ENCODE measurements at regions not wholly inside any gene's neighbourhood (a gene's known extent, or its start where the extent isn't known, plus 50 kb on each side); places are given as distances from the start of the nearest gene placed in this dataset.

GRCh38 chr1:29894311-29894710, 658.0 kb downstream of the PTPRU start:
- H3K36me3 Mint-ChIP-seq = no peaks in the 10 kb centered on the region
- no peaks in the 10 kb centered on the region for H3K4me1 Mint-ChIP-seq
- H3K27ac Mint-ChIP-seq = no peak overlapping the region
- no peak for DNase-seq
- no peaks in the 10 kb centered on the region for H3K9me3 Mint-ChIP-seq
- peaks cover 5 to 13% (median 9%) of the 10 kb centered on the region in 3 donors for H3K27me3 Mint-ChIP-seq (ENCODE audit: low read depth in 3 of 3)
- H3K4me3 Mint-ChIP-seq = no peak overlapping the region

- H3K4me1 Mint-ChIP-seq = no peaks in the 10 kb centered on the region
- no peak overlapping the region for H3K4me3 Mint-ChIP-seq
- no peaks in the 10 kb centered on the region for H3K36me3 Mint-ChIP-seq
- no peak overlapping the region for H3K27ac Mint-ChIP-seq
- H3K9me3 Mint-ChIP-seq = no peaks in the 10 kb centered on the region
- H3K27me3 Mint-ChIP-seq (ENCODE audit: low read depth in 3 of 3) = peaks cover 5 to 13% (median 9%) of the 10 kb centered on the region in 3 donors
- no peak for DNase-seq
These were observed 657.5 kb downstream of the PTPRU start for GRCh38 chr1:29893806-29894205.

GRCh38 chr1:29893046-29893723, 656.9 kb downstream of the PTPRU start:
- no peak overlapping the region for H3K4me3 Mint-ChIP-seq
- no peaks in the 10 kb centered on the region for H3K4me1 Mint-ChIP-seq
- H3K36me3 Mint-ChIP-seq = no peaks in the 10 kb centered on the region
- H3K27ac Mint-ChIP-seq = no peak overlapping the region
- H3K27me3 Mint-ChIP-seq (ENCODE audit: low read depth in 3 of 3) = peaks cover 5 to 13% (median 8%) of the 10 kb centered on the region in 3 donors
- no peaks in the 10 kb centered on the region for H3K9me3 Mint-ChIP-seq
- DNase-seq = no peak

DNA sequence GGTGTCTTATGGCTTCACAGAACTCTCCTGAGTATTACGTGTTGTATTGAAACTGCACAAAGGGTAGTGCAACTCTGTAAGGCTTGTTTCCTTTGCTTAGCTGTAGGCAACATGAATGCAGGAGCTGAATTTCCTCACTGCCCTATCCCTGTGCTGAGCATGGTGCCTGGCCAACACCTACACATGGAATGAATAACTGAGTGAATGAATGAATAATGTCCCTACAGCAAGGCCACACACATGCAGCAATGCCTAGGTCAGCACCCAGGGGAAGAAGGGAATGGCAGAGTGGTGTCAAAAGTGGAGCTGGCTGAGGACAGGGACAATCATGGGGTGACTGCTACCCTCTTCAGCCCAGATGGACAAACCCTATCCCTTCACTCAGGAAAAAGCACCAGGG, 655.9 kb downstream of the PTPRU start:
- Mint-ChIP-seq H3K36me3 (no peaks in the 10 kb centered on the region), H3K27ac (no peak overlapping the region), H3K4me1 (no peaks in the 10 kb centered on the region), H3K27me3 (ENCODE audit: low read depth in 3 of 3) (peaks cover 5 to 13% (median 6%) of the 10 kb centered on the region in 3 donors), H3K4me3 (no peak overlapping the region), H3K9me3 (no peaks in the 10 kb centered on the region)
- no peak for DNase-seq

DNA sequence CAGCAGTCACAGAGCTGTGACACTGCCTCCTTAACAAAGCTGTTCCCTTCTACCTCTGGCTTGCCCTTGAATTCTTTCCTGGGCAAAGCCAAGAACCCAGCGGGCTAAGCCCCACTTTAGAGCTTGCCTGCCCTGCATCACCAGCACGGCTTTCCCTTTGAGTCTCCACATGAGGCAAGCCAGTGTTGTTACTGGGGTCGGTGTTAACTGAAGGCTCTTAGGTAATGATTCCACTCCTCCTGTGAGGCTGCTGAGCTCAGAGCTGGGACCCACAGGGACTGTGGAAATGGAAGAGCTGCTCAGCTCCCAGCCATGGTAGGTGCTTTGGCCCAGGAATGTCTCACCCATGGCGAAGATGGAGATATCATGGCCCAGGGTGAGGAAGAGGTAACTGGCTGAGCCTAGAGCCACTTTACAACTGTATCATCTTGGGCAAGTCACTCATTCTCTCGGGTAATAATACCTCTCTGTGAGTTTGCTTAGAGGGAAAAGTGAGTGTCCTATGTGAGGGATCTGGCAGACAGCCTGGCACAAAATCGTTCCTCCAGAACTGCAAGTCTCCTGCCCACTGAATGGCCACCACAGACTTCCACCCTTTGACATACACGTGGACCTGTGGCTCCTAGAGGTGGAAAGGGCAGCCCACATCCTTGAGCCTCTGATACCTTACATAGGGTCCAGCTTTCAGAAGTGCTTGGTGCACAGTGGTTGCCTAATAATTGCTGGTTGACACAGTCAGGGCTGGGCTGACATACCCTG, 654.1 kb downstream of the PTPRU start:
- H3K27me3 Mint-ChIP-seq (ENCODE audit: low read depth in 3 of 3) = peaks cover 3 to 9% (median 8%) of the 10 kb centered on the region in 3 donors
- DNase-seq = no peak
- H3K27ac Mint-ChIP-seq = no peak overlapping the region
- H3K4me1 Mint-ChIP-seq = no peaks in the 10 kb centered on the region
- H3K4me3 Mint-ChIP-seq = no peak overlapping the region
- no peaks in the 10 kb centered on the region for H3K9me3 Mint-ChIP-seq
- H3K36me3 Mint-ChIP-seq = no peaks in the 10 kb centered on the region

- H3K27me3 Mint-ChIP-seq (ENCODE audit: low read depth in 3 of 3) = peaks cover 3 to 6% (median 6%) of the 10 kb centered on the region in 3 donors
- H3K9me3 Mint-ChIP-seq = no peaks in the 10 kb centered on the region
- no peaks in the 10 kb centered on the region for H3K36me3 Mint-ChIP-seq
- DNase-seq = no peak
- no peaks in the 10 kb centered on the region for H3K4me1 Mint-ChIP-seq
- H3K27ac Mint-ChIP-seq = no peak overlapping the region
- H3K4me3 Mint-ChIP-seq = no peak overlapping the region
These were observed 653.5 kb downstream of the PTPRU start for GRCh38 chr1:29889776-29890175.

GRCh38 chr1:29884740-29885139, 648.4 kb downstream of the PTPRU start:
- H3K9me3 Mint-ChIP-seq = no peaks in the 10 kb centered on the region
- no peak for DNase-seq
- H3K27me3 Mint-ChIP-seq (ENCODE audit: low read depth in 3 of 3) = peaks cover 3 to 6% (median 6%) of the 10 kb centered on the region in 3 donors
- H3K4me1 Mint-ChIP-seq = no peaks in the 10 kb centered on the region
- no peaks in the 10 kb centered on the region for H3K36me3 Mint-ChIP-seq
- H3K4me3 Mint-ChIP-seq = no peak overlapping the region
- H3K27ac Mint-ChIP-seq = no peak overlapping the region

DNA sequence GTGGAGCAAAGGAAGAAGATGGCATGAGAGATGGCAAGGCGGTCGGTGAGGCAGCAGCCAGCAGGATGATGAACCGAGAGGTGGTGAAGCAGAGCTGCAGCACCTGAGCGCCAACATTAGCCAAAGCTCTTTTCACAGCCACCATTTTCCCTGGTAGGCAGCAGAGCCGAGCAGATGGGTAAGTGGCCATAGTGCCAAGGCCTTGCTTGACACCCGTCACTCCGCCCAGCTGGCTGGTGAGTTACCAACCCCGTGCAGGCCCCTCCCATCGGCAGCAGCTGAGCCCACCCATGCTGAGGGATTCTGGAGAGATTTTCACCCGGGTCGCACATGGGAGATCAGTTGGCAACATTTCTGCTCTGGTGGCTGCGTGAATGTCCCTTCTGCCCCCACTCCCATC, 647.7 kb downstream of the PTPRU start:
- H3K36me3 Mint-ChIP-seq = no peaks in the 10 kb centered on the region
- H3K4me3 Mint-ChIP-seq = no peak overlapping the region

DNA sequence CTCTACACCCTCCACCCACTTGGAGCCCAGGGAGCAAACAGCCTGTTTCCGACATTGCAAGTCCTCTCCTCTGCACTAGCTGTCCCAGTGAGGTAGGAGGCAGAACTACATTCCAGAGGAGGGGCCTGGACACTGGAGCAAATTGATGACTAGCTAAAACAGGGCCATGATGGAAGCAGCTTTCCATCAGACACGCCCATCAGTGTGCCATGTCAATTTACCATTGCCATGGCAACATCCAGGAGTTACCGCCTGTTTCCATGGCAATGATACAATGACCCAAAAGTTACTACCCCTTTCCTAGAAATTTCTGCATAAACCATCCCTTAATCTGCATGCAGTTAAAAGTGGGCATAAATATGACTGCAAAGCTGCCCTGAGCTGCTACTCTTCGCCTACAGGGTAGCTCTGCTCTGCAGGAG, 647.1 kb downstream of the PTPRU start:
- H3K36me3 Mint-ChIP-seq = no peaks in the 10 kb centered on the region
- H3K4me1 Mint-ChIP-seq = no peaks in the 10 kb centered on the region
- H3K27me3 Mint-ChIP-seq (ENCODE audit: low read depth in 3 of 3) = peaks cover 3 to 7% (median 4%) of the 10 kb centered on the region in 3 donors
- H3K27ac Mint-ChIP-seq = no peak overlapping the region
- no peaks in the 10 kb centered on the region for H3K9me3 Mint-ChIP-seq
- DNase-seq = no peak
- no peak overlapping the region for H3K4me3 Mint-ChIP-seq

More for the DNA sequence above, 647.7 kb downstream of the PTPRU start:
- Mint-ChIP-seq H3K4me1 (no peaks in the 10 kb centered on the region), H3K27ac (no peak overlapping the region), H3K27me3 (ENCODE audit: low read depth in 3 of 3) (peaks cover 3 to 6% (median 4%) of the 10 kb centered on the region in 3 donors), H3K9me3 (no peaks in the 10 kb centered on the region)
- DNase-seq = no peak

DNA sequence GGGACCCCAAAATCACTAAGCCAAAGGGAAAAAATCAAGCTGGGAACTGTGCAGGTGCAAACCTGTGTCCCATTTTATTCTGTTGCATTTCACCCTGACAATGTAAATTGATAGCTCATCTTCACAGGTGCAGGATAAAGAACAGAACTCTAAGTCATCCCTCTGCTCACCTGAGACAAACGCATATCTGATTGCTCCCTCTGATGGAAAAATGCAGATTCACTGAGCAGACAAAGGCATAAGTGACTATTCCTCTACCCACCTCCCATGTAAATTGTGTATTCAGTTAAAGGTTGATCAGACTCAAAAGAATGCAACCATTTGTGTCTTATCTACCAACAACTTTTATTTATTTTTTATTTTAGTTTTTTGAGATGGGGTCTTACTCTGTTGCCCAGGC, 644.2 kb downstream of the PTPRU start:
- no peaks in the 10 kb centered on the region for H3K4me1 Mint-ChIP-seq
- no peak for DNase-seq
- H3K4me3 Mint-ChIP-seq = no peak overlapping the region
- H3K27ac Mint-ChIP-seq = no peak overlapping the region
- H3K36me3 Mint-ChIP-seq = no peaks in the 10 kb centered on the region
- peaks cover 0 to 7% (median 7%) of the 10 kb centered on the region in 3 donors for H3K27me3 Mint-ChIP-seq (ENCODE audit: low read depth in 3 of 3)
- H3K9me3 Mint-ChIP-seq = no peaks in the 10 kb centered on the region

DNA sequence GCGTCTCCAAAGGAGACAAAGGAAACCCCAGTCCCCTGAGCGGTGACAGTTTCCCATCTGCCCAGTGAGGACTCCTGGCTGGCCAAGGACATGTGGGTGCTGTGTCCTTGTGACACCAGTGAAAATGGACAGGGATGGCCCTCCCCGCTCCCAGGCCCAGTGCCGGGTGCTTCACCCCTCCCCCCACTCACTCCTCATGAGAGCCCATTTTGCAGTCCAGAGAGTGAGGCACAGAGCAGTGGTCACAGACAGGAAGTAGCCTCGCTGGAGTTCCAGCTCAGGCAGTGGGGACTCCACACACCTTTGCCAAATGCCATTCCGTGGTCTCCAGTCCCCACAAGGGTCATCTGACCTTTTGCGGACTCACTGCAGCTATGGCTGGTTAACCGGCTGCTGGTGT, 642.9 kb downstream of the PTPRU start:
- no peak overlapping the region for H3K27ac Mint-ChIP-seq
- no peak for DNase-seq
- no peaks in the 10 kb centered on the region for H3K9me3 Mint-ChIP-seq
- H3K27me3 Mint-ChIP-seq (ENCODE audit: low read depth in 3 of 3) = peaks cover 0 to 7% (median 7%) of the 10 kb centered on the region in 3 donors
- H3K4me1 Mint-ChIP-seq = no peaks in the 10 kb centered on the region
- H3K4me3 Mint-ChIP-seq = no peak overlapping the region
- no peaks in the 10 kb centered on the region for H3K36me3 Mint-ChIP-seq

GRCh38 chr1:29878501-29878900, 642.2 kb downstream of the PTPRU start:
- Mint-ChIP-seq H3K27me3 (ENCODE audit: low read depth in 3 of 3) (peaks cover 0 to 7% (median 5%) of the 10 kb centered on the region in 3 donors), H3K9me3 (no peaks in the 10 kb centered on the region), H3K4me1 (no peaks in the 10 kb centered on the region), H3K36me3 (no peaks in the 10 kb centered on the region), H3K27ac (no peak overlapping the region), H3K4me3 (no peak overlapping the region)
- no peak for DNase-seq

DNA sequence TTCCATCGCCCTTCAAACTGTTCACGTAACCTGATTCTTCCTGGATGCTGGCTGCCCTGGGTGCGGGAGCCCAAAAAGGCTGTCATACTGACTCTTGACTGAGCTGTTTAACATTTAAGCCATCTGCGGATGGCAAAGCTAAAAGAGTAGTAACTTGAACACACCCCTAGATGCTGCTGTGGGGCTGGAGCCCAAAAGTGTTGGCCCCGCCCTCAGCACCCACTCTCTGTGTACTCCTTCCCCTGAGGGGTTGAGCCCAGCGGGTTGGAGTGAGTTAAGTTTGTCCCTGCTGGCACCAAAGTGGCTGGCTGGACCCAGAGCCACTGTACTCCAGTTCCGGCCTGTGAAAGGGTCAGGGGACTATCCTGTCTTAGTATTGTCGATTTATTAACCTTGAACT, 640.6 kb downstream of the PTPRU start:
- no peaks in the 10 kb centered on the region for H3K4me1 Mint-ChIP-seq
- no peak overlapping the region for H3K27ac Mint-ChIP-seq
- DNase-seq = no peak
- no peaks in the 10 kb centered on the region for H3K36me3 Mint-ChIP-seq
- H3K27me3 Mint-ChIP-seq (ENCODE audit: low read depth in 3 of 3) = peaks cover 0 to 6% (median 2%) of the 10 kb centered on the region in 3 donors
- no peak overlapping the region for H3K4me3 Mint-ChIP-seq
- no peaks in the 10 kb centered on the region for H3K9me3 Mint-ChIP-seq

DNA sequence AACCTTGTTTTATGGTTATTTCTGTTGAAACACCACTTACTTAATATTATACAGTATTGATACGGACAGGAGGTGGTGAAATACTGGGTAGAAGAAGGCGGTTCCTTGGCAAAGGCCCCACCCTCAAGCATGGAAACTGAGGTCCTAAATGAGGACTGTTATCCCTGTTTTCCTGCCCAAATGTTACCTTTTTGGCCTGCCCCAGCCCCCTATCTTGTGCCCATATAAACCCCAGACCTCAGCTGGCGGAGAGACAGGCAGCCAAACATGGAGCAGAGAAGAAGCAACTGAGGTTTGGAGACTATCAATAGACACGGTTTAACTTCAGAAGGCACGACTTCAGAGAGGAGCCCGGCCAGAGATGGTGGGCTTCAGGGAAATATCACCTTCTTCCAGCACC, 640.1 kb downstream of the PTPRU start:
- no peak for DNase-seq
- Mint-ChIP-seq H3K36me3 (no peaks in the 10 kb centered on the region), H3K27me3 (ENCODE audit: low read depth in 3 of 3) (peaks cover 0 to 2% (median 2%) of the 10 kb centered on the region in 3 donors), H3K4me3 (no peak overlapping the region), H3K9me3 (no peaks in the 10 kb centered on the region), H3K27ac (no peak overlapping the region), H3K4me1 (no peaks in the 10 kb centered on the region)

Data from immature natural killer cell (primary cell).